GM19452 (cell line): ENCODE measurements at regions not wholly inside any gene's neighbourhood (a gene's known extent, or its start where the extent isn't known, plus 50 kb on each side); places are given as distances from the start of the nearest gene placed in this dataset.

ENCODE experiments used
- ATAC-seq: cut with Tn5 transposase; IDR thresholded peaks from one replicate; pipeline ENCODE4 v1.9.1; 2021; ENCODE audit not compliant: unreplicated experiment

- ATAC-seq: no peak
Observed at GRCh38 chr13:50437252-50437651, 406.2 kb downstream of the DLEU7 start.

GRCh38 chr13:50438351-50438750 lies 405.1 kb downstream of the DLEU7 start:
- ATAC-seq: no peak

GRCh38 chr13:50441130-50441529 lies 402.4 kb downstream of the DLEU7 start:
- no peak for ATAC-seq

GRCh38 chr13:50444726-50445125 lies 398.8 kb downstream of the DLEU7 start:
- no peak for ATAC-seq

- no peak for ATAC-seq
Observed at GRCh38 chr13:50446611-50447010, 396.9 kb downstream of the DLEU7 start.

DNA sequence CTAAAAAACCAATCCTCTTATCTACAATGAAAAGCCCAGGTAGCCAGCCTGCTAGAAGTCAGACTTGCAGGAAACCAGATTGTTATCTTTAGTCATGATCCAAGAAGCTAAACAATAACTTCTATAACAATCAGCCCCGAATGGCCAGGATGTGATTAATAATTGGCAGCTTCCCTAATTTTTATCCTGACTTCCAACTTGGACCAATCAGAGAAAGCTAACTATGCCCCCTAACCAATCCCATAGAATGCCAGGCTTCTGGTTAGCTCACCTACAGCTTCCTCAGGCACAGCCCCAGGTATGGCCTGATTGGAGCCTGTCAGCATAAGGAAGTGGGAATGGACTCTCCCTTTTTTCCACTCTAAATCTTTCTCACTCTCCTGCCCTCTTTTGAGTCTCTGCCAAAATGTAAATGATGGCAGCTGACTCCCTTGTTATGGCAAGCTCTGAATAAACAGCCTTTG lies 394.9 kb downstream of the DLEU7 start:
- ATAC-seq: no peak

- no peak for ATAC-seq
Observed at GRCh38 chr13:50449465-50449864, 394.0 kb downstream of the DLEU7 start.

DNA sequence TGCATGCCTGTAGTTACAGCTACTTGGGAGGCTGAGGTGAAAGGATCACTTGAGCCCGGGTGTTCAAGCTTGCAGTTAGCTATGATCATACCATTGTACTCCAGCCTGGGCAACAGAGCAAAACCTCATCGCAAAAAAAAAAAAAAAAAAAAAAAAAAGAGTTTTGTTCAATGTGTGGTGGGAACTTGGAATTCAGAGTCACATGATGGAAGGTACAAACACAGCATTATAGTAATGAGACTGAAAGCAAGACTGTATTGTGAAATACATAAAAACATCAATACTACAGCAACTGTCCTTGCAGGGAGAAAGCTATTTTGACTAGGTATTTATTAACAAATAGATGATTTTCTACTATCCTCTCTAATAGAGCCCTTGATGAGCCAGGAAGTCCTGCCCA lies 393.2 kb downstream of the DLEU7 start:
- no peak for ATAC-seq

- no peak for ATAC-seq
Observed at GRCh38 chr13:50451609-50452008, 391.9 kb downstream of the DLEU7 start.

GRCh38 chr13:50452028-50452427 lies 391.5 kb downstream of the DLEU7 start:
- ATAC-seq: no peak

DNA sequence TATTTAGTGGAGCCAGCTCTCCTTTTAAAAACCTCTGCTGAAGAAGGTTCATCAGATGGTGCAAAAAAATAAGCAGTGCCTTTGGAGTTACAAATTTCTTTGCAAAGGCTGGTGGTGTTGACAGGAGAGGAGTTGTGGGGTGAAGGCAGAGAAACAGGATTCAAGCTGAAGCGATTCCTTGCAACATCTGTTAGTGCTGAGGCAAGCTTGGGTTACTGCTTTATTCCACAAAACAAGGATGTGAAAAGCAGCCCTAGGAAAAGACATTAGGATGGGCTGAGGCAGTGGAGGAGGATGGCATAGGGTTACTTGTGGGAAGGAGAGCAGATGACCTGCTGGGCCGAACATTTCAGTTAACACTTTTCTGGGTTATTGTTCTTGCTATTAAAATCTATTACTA lies 390.7 kb downstream of the DLEU7 start:
- ATAC-seq: no peak

- ATAC-seq: no peak
Observed at GRCh38 chr13:50453188-50453587, 390.3 kb downstream of the DLEU7 start.

DNA sequence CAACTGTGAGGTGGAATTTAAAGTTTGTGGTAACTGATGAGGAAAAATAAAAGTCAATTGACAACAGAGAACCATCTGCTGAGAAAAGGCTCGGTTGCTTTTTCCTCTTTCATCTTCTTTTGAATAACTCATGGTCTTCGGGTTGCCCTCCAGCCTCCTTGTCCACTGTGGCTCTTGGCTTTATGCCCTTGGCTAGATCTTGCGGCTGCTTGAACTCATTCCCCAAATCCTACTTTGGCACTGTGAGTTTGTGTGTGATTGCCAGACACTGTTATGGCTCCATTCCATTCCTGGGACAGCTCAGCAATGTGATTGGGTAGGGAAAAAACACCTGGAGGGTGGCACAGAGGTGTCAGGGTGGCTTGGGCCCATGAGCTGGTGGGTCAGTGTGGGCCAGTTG lies 387.4 kb downstream of the DLEU7 start:
- no peak for ATAC-seq

- ATAC-seq: no peak
Observed at GRCh38 chr13:50457415-50458393, 385.8 kb downstream of the DLEU7 start.

- no peak for ATAC-seq
Observed at GRCh38 chr13:50459046-50459445, 384.4 kb downstream of the DLEU7 start.

DNA sequence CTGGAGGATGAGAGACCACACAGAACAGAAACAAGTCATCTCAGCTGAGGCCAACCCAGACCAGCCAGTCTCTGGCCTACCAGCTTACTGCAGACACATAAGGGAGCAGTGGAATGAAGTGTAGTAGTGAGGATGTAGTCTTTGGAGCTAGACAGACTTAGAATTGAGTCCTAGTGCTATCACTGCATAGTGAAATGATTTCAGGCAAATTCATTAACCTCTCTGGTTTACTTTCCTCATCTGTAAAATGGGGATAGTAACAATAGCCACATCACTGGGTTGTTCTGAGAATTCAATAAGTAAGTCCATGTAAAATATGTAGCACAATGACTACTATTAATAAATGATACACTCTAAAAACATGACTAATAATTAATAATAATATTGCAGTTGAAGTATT lies 383.8 kb downstream of the DLEU7 start:
- no peak for ATAC-seq

DNA sequence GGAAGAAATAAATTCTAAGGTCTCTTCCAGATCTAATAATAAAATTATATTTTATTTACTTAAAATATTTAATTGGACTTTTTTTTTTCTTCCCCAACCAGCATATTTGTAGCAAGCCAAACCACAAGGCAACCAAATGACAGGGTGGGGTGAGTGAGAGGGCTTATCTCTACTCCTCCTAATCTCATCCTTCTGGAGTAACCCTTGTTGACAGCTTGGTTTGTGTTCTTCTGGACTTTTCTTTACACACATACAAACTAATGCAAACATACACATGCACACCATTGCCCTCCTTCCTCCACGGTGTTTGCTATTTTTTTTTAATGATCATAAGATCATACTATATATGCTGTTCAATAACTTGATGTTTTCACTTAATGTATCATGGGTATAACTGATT lies 383.1 kb downstream of the DLEU7 start:
- no peak for ATAC-seq

DNA sequence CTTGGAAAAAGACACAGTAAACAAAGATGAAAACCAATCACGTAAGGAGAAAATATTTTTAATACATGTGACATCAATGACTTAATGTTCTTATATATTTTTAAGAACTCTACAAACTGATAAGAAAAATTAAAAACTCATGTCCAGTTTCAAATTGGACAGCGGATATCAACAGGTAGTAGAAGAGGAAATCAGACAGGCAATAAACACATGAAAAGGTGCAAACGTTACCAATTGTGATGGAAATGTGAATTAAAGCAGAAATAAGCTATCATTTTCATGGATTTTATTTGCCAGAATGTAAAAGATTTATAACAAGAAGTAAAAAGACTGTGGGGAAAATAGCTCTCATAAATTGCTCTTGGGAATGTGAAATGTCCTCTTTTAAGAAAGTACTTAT lies 382.3 kb downstream of the DLEU7 start:
- no peak for ATAC-seq

DNA sequence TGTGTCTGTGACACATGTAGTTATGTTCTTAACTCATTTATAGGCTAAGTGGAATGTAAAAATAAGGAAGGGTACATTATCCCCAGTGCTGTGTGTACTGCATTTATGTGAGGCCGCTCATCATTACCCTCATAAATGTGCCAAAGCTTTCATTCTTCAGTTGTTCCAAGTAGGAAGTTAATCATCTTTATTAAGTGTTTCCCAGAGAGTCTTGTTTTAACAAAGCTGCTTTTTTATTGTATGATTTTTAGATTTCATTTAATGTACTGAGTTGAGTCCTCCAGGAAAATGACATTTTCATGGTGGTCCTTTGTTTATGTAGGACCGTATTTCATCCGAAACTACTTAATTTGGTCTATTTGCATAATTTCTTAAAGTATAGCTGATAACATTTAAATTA lies 379.8 kb downstream of the DLEU7 start:
- ATAC-seq: no peak

DNA sequence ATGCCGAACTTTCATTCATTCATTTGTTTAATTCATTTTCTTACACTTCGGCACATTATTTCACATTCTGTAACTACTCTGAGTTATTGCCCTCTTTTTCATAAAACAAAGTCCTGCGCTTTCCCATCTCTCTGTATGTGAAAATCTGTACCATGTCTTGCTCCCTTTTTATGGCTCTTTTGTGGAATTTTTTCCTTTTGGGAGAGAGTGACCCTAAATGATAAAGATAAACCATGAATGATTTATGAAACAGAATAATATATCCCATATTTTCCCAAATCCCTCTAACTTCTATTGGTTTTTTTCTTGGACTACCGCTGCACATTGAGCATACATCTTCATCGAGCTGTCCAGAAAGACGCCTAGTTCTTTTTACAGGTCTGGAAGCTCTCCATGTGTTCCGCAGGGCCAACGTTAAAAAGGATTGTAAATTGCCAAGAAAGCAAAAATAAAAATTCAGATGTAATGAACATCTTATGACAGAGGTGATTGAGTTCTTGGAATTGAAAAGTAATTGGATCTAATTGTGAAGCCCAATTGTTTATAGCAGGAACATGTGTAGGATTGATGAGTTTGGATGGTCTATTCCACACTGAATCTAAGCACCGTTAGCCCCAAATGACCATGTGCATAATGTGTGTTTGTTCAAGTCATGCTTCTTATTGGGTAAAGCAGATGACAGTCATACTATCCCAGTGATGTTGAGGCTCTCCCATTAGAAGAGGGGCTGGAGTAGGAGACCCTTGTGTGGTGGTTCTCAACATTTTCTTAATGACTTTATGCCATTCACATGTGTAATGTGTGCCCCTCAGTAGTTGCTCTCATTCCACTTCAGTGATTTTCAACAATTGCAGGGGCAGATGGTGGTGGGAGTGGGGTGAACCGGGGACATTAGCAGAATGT lies 378.9 kb downstream of the DLEU7 start:
- no peak for ATAC-seq

DNA sequence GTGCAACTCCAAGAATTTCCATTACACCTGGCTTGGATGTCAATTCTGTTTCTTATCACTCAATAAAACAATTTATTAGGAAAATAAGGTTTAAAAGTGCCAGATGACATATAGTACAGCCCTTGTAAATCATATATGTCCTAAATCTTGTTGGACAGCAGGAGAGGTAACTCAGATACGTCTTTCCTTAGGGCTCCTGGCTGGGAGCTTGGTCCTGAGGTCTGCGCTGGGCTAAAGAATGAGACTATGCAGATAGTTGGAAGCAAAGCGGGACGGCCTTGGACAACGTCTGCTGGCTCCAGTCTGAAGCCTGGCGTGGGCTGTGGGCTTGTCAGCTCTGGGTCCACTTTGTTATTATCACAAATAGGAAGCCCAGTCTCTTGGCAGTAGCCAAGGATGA lies 377.0 kb downstream of the DLEU7 start:
- no peak for ATAC-seq
